GM21526 (cell line): ENCODE measurements at regions not wholly inside any gene's neighbourhood (a gene's known extent, or its start where the extent isn't known, plus 50 kb on each side); places are given as distances from the start of the nearest gene placed in this dataset.
"Not testable (repeated sequence)": the region's sequence is repeated elsewhere in the genome, so short reads cannot be mapped to it uniquely, and the experiment has no call there.

Experiments
- ATAC-seq: cut with Tn5 transposase; IDR thresholded peaks from one replicate; pipeline ENCODE4 v1.9.1; 2021; ENCODE audit warnings: moderate library complexity; ENCODE audit not compliant: unreplicated experiment, low FRiP score

- ATAC-seq, result no peak
Observed at GRCh38 chr3:103295974-103296570, 861.3 kb downstream of the ZPLD1 start.

DNA sequence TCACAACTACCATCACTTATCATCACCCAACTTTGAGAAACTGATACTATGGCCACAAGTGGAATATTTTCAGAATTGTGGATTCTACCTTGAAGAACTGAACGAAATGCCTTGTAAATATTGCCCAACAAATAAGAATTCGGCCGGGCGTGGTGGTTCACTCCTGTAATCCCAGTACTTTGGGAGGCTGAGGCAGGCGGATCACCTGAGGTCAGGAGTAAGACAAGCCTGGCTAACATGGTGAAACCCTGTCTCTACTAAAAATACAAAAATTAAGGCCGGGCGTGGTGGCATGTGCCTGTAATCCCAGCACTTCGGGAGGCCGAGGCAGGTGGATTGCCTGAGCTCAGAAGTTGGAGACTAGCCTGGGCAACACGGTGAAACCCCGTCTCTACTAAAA lies 862.7 kb downstream of the ZPLD1 start:
- not testable (repeated sequence) for ATAC-seq

DNA sequence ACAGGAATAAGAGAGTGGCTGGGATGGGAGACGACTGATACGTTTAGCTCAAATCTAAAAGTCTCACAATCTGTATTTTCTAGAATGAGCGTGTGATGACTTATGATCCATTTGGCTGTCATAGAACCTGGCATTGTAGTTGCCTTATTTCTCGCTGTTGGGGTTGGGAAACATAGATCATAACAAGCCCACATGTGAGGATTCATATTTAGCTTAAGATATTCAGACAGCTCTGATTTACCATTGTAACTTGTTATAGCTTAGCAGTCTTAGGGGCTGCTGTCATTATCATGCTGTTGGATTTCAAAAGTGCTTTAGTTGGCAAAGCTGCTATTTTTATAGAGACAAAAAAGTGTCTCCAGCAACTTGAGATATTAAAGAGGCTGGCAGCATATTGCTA lies 871.3 kb downstream of the ZPLD1 start:
- no peak for ATAC-seq

GRCh38 chr3:103308921-103309320 lies 874.1 kb downstream of the ZPLD1 start:
- no peak for ATAC-seq

GRCh38 chr3:103319912-103320311 lies 885.1 kb downstream of the ZPLD1 start:
- no peak for ATAC-seq

DNA sequence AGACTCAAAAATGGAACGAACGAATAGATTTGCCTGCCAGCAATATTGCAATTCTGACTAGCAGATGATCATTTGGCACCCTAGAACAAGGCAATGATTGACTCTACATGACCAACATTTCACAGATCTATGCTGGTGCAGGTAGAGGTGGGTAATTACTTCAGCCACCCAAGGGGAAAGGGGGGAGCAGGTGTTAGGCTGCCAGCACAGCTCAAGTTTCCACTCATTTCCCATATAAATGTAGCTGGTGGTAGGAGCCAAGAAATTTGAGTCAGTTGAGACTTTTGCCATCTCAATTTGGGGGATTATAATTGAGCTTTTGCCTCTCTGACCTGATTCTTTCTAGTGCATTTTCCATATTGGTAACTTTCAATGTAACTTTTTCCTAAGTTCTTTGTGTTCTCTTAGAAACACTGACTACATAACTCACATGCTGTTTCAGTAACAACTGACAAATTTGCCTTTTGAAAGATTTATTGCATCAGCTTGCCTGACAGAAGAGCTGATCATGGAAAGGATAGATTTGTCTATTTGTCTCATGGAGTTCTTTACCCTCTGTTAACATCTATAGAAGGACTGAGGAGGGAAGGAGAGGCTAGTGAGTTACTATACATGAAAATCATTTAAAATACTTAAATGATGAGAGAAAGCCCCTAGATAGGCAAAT lies 902.5 kb downstream of the ZPLD1 start:
- ATAC-seq, result no peak

GRCh38 chr3:103341078-103341606 lies 906.3 kb downstream of the ZPLD1 start:
- no peak for ATAC-seq

DNA sequence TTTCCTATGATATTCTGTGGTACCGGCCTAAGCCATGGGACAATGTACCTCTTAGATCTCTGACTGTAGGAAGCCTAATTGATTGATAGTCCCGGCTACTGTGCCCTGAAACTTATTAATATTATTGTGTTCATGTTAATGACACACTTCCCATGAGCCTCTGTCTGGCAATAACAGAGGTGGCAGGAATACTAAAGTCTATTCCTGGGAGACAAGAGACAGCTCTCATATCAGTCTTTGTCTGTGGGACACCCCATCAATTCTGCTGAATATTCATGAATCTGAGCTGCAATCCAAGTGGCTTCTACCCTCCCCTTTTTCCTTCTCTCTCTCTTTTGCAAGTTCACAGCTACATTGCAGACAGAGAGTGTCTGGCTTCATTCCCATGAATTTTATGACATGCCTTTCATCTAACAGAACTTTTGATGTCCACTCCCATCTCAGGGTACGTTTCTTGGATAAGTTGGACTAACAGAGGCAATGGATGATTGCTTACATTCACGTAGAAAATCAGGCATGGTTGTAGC lies 907.5 kb downstream of the ZPLD1 start:
- ATAC-seq, result no peak

DNA sequence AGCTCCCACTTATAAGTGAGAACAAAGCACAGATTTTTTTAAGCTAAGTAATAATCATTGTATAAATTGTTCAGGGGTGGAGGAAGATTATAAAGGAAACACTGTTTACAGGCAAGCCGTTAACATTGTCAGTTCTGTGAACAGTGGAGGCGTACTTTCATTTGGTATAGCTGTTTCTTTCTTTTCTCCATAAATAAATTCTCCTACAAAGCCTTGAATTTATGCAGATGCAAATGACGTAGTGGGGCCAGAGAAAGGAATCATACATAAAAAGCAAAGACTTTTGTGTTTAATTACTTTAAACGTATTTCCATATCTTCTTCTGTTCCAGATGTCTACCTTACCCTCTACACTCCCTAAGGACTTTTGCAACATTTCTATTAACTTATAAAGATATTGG lies 914.9 kb downstream of the ZPLD1 start:
- ATAC-seq, result no peak

DNA sequence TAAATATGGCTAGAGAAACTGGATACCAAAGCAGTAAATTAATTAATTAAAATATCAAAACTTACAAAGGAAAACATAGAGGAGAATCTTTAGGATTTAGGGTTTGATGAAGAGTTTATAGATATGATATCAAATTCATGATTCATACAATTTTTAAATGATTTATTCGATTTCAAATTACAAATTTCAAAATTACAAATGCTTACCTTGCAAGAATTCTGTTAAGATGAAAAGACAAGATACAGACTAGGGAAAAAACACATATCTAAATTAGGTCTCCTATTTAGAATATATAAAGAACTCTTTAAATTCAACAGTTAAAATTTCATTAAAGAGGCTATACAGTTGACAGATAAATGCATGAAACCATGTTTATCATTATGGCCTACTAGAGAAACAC lies 930.7 kb downstream of the ZPLD1 start:
- no peak for ATAC-seq

DNA sequence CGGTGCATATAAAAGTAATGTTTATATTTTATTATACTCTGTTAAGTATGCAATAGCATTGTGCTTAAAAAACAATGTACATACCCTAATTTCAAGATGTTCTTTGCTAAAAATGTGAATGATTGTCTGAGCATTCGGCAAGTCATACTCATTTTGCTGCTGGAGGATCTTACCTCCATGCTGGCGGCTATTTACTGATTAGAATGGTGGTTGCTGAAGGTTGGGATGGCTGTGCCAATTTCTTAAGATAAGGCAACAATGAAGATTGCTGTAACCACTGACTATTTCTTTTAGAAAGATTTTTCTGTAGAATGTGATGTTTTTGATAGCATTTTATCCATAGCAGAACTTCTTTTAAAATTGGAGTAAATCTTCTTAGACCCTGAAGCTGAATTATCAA lies 932.7 kb downstream of the ZPLD1 start:
- no peak for ATAC-seq

DNA sequence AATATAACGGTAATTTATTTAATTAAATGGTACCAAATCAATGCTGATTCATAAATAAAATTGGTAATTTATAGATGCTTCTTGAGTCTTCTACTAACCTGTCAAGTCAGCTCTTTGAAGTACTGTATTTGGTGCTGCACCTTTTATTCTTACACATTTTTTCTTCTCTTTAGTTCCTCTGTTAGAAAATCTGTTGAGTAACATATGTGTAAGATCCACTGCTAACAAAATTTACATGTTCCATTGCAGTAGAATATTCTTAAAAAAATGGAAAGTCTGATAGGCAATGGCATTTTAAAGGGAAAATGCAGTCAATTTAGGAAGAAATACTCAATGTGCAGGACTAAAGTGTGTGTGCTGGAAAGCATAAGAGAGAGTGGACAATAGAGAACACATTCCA lies 936.6 kb downstream of the ZPLD1 start:
- no peak for ATAC-seq

DNA sequence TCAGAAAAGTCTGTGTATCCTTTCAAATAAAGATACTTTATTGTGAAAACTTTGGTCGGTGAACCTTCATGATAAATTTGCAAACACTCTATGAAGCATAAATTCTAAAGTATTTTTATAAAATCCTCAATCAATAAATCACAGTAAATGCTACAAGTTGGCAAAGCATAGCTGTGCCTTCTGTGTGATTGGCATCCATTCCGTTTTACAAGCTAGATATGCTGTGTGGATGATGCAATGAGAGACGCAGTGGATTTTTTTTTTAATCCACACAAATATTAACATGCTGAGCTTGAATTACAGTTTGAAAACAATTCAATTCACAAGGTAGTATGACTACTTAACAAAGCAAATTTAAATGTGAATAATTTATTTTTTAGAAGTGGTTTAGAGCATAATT lies 937.2 kb downstream of the ZPLD1 start:
- no peak for ATAC-seq

DNA sequence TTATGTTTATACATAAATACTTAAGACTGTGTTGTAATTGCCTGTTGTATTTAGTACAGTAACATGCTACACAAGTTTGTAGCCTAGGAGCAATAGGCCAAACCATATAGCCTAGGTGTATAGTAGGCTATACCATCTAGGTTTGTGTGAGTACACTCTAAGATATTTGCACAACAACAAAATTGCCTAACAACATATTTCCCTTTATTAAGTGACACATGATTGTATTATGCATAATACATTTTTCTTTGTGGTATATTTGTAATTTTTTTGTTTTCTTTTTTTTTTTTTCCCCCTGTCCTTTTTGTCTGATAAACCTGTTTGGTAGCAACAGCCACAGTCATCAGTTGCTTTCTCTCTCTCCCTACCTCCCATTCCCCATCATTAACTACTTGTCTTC lies 945.6 kb downstream of the ZPLD1 start:
- ATAC-seq, result no peak

DNA sequence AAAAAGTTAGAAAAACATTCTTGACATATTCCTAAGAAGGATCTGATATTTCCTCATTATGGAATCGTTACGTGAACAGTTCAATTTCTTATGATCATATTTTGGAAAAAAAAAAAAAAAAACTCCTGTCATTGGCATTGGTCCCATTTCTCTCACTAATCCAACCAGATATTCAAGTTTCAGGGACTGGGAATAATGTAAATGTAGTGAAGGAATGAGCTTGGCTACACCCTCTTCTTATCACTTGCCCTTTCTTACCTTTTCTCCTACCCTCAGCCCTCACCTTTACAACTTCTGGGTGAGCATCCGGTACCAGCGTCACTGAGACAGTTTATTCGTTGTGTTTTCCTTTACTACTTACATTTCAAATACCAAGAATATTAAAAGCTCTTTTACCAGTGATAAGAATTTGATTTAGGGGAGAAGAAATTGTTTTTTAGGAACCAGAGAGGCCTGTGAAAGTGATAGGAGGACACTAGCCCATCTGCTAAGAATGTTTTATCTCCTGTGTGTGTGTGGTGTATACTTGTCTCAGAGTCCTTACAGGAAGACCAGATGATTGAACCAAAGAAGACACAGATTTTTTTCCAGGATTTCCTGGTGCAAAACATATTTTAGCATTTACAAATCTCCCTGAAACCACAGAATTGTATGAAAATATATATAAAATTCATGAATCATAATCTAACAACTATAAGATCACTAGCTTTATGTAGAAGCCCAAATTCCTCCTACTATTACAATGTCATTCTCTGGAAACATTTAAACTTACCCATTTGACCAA lies 946.7 kb downstream of the ZPLD1 start:
- ATAC-seq, result no peak

DNA sequence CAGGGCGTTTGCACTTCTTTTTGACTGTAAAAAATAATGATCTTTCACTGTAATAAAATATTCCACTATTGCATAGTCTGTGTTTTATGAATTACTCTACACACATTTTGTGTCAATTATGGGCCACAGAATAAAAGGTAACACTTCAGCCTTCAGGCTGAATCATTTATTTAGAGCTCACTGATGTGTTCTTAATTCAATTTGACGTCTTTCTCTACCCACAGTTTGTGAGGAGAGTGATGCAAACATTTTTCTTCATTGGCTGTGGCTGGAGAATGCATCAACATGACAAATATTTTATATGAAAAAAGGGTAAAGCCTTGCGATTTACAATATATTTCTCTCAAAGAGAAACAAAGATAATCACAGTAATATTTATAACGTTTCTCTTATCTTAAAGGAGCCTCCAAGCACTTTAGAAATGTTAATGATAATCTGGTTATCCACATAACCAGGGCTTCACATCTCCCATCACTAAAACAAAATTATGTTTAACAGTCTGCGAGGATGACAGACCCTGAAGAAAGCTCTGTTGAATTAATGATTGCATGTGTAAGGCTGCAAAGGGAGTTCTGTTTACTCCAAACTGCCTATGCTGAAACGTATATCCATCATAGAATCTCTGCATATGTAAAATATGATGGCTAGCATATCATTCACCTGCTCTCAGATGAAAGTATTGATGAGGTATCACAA lies 951.3 kb downstream of the ZPLD1 start:
- ATAC-seq, result no peak

DNA sequence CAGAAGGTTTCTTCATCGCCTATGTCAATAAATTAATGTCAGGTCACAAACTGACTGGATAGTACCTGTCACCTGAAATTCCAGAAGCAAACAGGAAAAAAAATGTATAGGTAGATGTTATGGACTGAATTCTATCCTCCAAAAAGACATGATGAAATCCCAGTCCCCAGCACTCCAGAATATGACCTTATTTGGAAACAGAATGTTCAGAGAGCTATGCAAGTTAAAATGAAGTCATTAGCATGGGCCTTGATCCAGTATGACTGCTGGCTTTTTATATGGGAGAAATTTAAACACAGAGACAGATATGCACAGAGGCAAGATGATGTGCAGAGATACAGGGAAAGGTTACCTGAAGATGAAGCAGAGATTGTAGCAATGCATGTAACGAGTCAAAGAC lies 953.4 kb downstream of the ZPLD1 start:
- no peak for ATAC-seq

- ATAC-seq, result no peak
Observed at GRCh38 chr3:103389356-103389755, 954.5 kb downstream of the ZPLD1 start.

DNA sequence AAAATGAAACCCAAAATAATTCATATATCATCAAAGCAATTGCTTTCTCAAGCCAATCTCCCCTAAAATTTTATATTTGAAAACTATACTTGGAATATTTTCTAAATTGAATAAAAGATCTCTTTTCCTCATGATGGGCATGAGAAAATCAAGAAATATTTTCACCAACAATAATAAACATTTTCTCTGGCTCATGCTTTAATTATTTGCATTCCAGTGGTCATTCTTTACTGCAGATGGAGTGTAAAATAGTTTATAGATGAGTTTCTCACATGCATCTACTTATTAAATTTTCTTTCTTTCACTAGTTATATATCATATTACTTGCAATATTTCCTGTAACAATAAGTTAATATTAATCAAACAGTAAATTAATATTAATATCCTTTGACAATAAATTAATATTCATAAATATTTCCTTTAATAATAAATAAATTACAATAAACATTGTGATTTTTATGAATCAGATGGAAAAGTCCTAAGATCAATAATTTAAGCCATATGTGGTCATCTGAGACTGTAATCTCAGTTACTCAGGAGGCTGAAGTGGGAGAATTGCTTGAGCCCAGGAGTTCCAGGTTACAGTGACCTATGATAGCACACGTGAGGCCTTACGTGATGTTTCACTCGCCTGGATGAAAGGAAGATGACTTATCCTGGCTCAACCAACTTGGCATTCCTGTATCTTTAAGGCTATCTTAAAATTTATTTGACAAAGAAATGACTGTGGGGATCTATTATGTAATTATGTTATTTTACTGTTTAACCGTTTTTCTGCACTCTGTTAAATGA lies 958.8 kb downstream of the ZPLD1 start:
- no peak for ATAC-seq

GRCh38 chr3:103403191-103403590 lies 968.4 kb downstream of the ZPLD1 start:
- no peak for ATAC-seq
